22Rv1 (cell line): ENCODE measurements at regions not wholly inside any gene's neighbourhood (a gene's known extent, or its start where the extent isn't known, plus 50 kb on each side); places are given as distances from the start of the nearest gene placed in this dataset.

ENCODE experiments used
- H3K27ac ChIP-seq: fragments of 450-650 bp; 2 replicates; pipeline ENCODE4 v1.5.1; 2017
- ZFX ChIP-seq: fragments of 450-650 bp; IDR thresholded peaks from 2 replicates; pipeline ENCODE4 v1.6.1; 2017; ENCODE audit warnings: antibody characterized with exemption, borderline replicate concordance
- TF ChIP-seq, protein P1 (sequence below): fragments of 450-650 bp; IDR thresholded peaks from 2 replicates; pipeline ENCODE4 v1.5.1; 2017; ENCODE audit warnings: mild to moderate bottlenecking

- H3K27ac ChIP-seq = no peak overlapping the region
- TF ChIP-seq ZFX = no peak
- TF ChIP-seq, protein P1, sequence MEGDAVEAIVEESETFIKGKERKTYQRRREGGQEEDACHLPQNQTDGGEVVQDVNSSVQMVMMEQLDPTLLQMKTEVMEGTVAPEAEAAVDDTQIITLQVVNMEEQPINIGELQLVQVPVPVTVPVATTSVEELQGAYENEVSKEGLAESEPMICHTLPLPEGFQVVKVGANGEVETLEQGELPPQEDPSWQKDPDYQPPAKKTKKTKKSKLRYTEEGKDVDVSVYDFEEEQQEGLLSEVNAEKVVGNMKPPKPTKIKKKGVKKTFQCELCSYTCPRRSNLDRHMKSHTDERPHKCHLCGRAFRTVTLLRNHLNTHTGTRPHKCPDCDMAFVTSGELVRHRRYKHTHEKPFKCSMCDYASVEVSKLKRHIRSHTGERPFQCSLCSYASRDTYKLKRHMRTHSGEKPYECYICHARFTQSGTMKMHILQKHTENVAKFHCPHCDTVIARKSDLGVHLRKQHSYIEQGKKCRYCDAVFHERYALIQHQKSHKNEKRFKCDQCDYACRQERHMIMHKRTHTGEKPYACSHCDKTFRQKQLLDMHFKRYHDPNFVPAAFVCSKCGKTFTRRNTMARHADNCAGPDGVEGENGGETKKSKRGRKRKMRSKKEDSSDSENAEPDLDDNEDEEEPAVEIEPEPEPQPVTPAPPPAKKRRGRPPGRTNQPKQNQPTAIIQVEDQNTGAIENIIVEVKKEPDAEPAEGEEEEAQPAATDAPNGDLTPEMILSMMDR = no peak
These were observed 523.9 kb downstream of the CCDC85A start for GRCh38 chr2:56707650-56708049.

GRCh38 chr2:56709181-56709580, 525.4 kb downstream of the CCDC85A start:
- no peak overlapping the region for H3K27ac ChIP-seq
- TF ChIP-seq, protein P1 = no peak
- no peak for TF ChIP-seq ZFX

GRCh38 chr2:56713161-56713676, 529.4 kb downstream of the CCDC85A start:
- no peak overlapping the region for H3K27ac ChIP-seq

GRCh38 chr2:56713978-56714377, 530.2 kb downstream of the CCDC85A start:
- TF ChIP-seq, protein P1 = no peak
- TF ChIP-seq ZFX = no peak

More at GRCh38 chr2:56713161-56713676, 529.4 kb downstream of the CCDC85A start:
- TF ChIP-seq ZFX = no peak
- TF ChIP-seq, protein P1 = no peak

GRCh38 chr2:56714400-56714799, 530.6 kb downstream of the CCDC85A start:
- H3K27ac ChIP-seq = no peak overlapping the region
- TF ChIP-seq ZFX = no peak
- TF ChIP-seq, protein P1 = no peak

More at GRCh38 chr2:56713978-56714377, 530.2 kb downstream of the CCDC85A start:
- H3K27ac ChIP-seq = no peak overlapping the region

DNA sequence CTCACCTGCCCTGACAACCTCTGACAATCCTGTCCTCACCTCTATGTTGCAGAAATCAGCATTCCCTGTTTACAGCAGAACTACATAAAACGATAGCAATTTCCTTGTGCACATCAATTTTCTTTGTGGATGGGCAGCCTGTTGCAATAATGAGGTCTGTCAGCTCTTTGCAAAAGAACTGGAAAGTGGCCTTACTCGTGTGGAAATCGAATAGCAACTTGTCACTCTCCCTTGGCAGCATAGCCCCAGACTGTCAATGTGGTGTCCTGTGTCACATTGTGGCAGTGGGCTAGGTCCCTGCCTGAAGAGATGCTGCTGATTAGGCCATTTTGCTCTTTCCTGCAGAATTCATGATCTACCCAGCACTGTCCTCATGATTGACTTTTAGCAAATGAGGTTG, 531.9 kb downstream of the CCDC85A start:
- no peak overlapping the region for H3K27ac ChIP-seq
- TF ChIP-seq, protein P1 = no peak
- no peak for TF ChIP-seq ZFX

GRCh38 chr2:56718413-56718812, 534.6 kb downstream of the CCDC85A start:
- TF ChIP-seq, protein P1 = no peak
- no peak for TF ChIP-seq ZFX

More at GRCh38 chr2:56718413-56718812, 534.6 kb downstream of the CCDC85A start:
- no peak overlapping the region for H3K27ac ChIP-seq
